GM06990 (cell line): ENCODE measurements at regions not wholly inside any gene's neighbourhood (a gene's known extent, or its start where the extent isn't known, plus 50 kb on each side); places are given as distances from the start of the nearest gene placed in this dataset.

ENCODE experiments used
- DNase-seq: peaks from one replicate; pipeline ENCODE4 v3.0.0-alpha.2; 2011; ENCODE audit not compliant: insufficient read length; ENCODE audit errors: extremely low read depth
- H3K27me3 ChIP-seq: replicated peaks from 2 replicates; pipeline ENCODE4 v1.6.0; 2011; ENCODE audit warnings: low read length; ENCODE audit not compliant: control insufficient read depth, insufficient read depth
- H3K36me3 ChIP-seq: 2 replicates; pipeline ENCODE4 v1.5.1; 2011; ENCODE audit warnings: low read length; ENCODE audit not compliant: control insufficient read depth, insufficient read depth
- H3K4me3 ChIP-seq: replicated peaks from 2 replicates; pipeline ENCODE4 v1.5.1; 2011; ENCODE audit warnings: low read depth, mild to moderate bottlenecking, control low read depth, low read length
- TF ChIP-seq, protein P1 (sequence below): IDR thresholded peaks from 2 replicates; pipeline ENCODE4 v1.5.1; 2011; ENCODE audit warnings: low read length, control low read depth, mild to moderate bottlenecking, inconsistent platforms; ENCODE audit not compliant: insufficient read depth, poor library complexity, severe bottlenecking

DNA sequence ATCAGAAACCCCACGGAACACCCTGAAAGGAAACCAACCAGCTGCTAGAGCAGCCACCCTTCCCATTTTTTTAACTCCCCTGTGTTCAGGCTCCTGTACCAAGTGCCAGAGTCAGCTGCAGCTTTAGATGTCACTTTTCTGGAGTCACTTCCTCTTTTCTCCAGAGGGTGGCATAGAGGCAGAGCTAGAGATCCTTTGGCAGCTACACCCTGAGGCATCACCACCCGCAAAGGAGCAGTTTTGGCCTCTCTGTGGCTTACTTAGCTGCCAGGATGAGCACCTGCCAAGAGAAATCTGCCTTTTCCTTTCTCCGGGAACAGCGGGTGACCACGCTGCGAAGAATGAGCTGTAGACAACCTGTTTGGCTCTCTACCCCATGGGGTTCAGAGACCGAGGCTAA is 58.0 kb upstream of the CHRDL1 start:
- TF ChIP-seq, protein P1, sequence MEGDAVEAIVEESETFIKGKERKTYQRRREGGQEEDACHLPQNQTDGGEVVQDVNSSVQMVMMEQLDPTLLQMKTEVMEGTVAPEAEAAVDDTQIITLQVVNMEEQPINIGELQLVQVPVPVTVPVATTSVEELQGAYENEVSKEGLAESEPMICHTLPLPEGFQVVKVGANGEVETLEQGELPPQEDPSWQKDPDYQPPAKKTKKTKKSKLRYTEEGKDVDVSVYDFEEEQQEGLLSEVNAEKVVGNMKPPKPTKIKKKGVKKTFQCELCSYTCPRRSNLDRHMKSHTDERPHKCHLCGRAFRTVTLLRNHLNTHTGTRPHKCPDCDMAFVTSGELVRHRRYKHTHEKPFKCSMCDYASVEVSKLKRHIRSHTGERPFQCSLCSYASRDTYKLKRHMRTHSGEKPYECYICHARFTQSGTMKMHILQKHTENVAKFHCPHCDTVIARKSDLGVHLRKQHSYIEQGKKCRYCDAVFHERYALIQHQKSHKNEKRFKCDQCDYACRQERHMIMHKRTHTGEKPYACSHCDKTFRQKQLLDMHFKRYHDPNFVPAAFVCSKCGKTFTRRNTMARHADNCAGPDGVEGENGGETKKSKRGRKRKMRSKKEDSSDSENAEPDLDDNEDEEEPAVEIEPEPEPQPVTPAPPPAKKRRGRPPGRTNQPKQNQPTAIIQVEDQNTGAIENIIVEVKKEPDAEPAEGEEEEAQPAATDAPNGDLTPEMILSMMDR, result peak; percentile 8

DNA sequence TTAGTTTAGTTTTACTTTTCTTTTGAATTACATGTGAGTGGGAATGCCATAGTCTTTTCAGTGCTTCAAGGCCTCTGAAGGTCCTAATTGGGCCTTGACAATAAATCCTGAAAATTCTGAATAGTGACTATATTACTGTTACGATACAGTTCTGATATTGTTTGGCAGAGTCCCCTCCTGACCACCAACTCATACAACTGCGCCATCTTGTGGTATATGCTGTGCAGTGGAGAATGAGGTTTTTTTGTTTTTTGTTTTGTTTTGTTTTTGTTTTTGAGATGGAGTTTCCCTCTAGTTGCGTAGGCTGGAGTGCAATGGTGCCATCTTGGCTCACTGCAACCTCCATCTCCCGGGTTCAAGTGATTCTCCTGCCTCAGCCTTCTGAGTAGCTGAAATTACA is 56.6 kb upstream of the CHRDL1 start:
- Histone ChIP-seq H3K4me3 (no peak overlapping the region), H3K36me3 (no peaks in the 10 kb centered on the region), H3K27me3 (no peaks in the 10 kb centered on the region)
- TF ChIP-seq, protein P1, result peak; percentile 55
- no peak for DNase-seq

More for the DNA sequence above, 58.0 kb upstream of the CHRDL1 start:
- H3K36me3 ChIP-seq, result no peaks in the 10 kb centered on the region
- no peak for DNase-seq
- no peaks in the 10 kb centered on the region for H3K27me3 ChIP-seq
- no peak overlapping the region for H3K4me3 ChIP-seq

DNA sequence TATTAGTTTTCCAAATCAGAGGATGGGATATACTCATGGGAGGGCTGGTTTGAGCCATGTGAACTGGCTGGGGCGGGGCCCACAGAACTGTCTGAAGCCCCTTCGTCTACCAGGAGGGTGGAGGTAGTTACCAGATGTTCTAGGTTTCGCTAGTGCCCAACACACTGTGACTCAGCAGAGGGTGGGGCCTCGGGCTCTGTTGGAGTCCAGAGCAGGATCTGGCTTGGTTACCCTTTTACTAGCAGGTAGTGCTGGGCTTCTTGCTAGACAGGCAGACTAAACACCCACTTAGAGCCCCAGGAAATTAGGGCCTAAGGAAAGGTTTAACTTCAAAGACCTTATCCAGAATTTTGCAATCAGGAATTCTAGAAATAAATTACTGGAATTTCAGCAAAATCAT is 56.2 kb upstream of the CHRDL1 start:
- Histone ChIP-seq H3K36me3 (no peaks in the 10 kb centered on the region), H3K27me3 (no peaks in the 10 kb centered on the region), H3K4me3 (no peak overlapping the region)
- TF ChIP-seq, protein P1, result no peak
- no peak for DNase-seq

DNA sequence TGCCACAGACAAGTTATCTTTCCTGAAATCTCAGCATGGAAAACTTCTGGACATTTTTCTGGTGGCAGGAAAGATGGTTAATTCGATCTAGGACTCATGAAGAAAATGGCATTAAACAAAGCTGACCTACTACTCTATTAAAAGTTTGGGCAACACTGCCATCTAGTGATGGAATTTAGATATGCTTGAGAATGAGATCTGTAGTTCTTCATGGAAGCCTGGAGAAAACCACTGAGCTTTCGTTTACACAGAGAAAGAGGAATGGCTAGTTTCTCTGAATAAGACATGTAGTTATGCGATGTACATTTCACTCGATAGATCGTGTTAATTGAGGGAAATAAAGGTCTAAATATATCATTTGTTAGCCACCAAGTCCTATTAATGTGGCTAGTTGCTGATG is 51.7 kb upstream of the CHRDL1 start:
- Histone ChIP-seq H3K4me3 (no peak overlapping the region), H3K27me3 (no peaks in the 10 kb centered on the region; the same call in 1 of the 2 replicates), H3K36me3 (no peaks in the 10 kb centered on the region)
- TF ChIP-seq, protein P1, result peak; percentile 49
- peak; percentile 9 for DNase-seq

DNA sequence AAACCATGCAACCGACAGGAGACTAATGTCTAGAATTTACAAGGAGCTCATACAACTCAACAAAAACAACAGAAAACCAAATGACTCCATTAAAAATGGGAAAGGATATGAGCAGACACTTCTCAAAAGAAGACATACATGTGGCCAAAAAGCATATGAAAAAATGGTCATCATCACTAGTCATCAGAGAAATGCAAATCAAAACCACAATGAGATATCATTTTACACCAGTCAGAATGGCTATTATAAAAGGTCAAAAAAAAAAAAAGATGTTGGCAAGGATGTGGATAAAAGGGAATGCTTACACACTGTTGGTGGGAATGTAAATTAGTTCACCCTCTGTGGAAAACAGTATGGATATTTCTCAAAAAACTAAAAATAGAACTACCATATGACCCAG is 50.5 kb upstream of the CHRDL1 start:
- H3K36me3 ChIP-seq, result no peaks in the 10 kb centered on the region
- H3K4me3 ChIP-seq, result no peak overlapping the region
- no peak for DNase-seq
- TF ChIP-seq, protein P1, result no peak
- H3K27me3 ChIP-seq, result no peaks in the 10 kb centered on the region; the same call in 1 of the 2 replicates
